Activated CD8-positive, alpha-beta memory T cell treated with anti-CD3 and anti-CD28 coated beads, Interleukin-2, amount 50 U/mL, for 48 hours (primary cell): ENCODE measurements at regions not wholly inside any gene's neighbourhood (a gene's known extent, or its start where the extent isn't known, plus 50 kb on each side); places are given as distances from the start of the nearest gene placed in this dataset.

Experiments used
- DNase-seq: peaks from one replicate; pipeline ENCODE4 v3.0.0-alpha.2; 2020

GRCh38 chr16:66240631-66241395, 125.7 kb upstream of the CDH5 start:
- no peak for DNase-seq

DNA sequence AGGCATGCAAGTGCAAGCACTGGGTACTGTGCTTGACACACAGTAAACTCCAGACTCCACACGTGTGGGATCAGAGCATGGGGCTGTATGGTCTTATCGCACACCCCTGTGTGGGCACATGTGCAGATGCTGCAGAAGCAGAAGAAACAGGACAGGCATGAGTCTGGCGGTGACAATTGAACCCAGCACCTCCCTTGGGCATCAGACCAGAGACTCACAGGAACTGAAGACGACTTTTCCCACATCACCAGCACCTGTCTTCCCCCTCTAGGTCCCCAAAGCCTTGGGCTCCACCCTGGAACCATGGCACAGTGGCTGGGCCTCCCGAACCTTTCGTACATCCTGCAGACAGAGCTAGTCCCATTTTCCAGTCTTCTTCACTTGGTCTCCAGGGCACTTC, 126.4 kb upstream of the CDH5 start:
- DNase-seq: no peak

DNA sequence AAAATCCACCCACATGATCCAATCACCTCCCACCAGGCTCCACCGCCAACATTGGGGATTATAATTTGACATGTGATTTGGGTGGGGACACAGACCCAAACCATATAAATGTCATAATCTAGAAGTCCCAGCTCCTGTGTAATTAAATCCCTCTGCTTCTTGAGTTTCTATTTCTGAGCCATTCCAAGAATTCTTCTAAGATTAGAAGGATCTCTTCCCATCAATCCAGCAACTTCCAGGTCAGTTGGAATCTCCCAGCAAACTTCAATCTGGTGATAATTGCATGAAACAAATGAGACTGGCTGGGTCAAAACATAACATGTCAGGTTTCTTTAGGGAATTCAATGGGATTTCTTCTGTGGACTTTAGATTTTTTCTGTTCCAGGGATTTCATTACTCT, 127.8 kb upstream of the CDH5 start:
- no peak for DNase-seq

DNA sequence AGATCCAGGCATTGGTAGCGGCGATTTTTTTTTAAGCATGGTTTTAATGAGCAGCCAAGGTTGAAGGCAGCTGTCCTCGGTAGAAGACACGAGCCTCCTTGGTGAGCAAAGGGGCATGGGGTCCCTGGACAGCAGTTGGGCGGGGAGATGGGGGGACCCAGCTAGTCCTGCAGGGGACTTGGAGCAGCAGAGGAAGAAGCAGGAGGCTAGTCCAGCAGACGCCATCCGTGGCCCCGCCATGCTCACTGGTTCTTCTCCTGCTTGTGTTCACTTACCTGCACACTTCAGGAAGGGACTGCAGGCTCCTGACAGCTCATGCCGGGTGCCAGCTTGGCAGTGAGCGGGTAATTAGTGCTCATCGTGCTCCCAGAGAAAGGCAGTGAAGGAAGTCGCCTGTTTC, 130.2 kb upstream of the CDH5 start:
- no peak for DNase-seq

DNA sequence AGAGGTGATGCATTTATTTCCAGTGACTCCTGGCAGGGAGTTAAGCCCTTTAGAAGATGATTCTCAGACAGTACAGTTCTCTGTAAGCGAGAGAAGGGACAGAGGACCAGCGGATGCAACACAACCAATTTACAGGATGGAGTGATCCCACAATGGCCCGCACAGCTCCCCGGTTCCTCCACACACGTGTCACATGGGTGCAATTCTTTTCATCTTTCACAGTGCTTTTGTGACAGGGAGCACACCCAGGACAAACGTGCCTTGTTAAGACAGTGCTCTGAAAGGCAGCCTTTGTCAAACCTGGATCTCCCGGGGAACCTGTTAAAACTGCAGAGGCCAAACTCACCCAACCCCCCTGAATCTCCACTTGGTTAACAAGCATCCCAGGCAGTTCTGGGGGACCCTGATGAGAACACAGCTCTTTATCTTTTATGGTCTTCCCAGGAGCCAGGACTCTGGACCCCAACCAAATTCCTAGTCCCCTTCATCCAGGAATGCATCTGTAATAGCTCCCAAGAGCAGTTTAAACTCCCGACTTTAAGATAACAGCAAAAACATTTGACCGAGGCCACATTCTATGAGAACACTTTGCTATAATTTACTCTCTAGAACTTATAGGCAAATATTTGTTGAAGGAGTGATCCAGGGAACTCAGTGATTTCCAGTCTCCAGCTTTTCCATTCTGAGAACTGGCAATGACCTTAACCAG, 134.9 kb upstream of the CDH5 start:
- no peak for DNase-seq

- DNase-seq: no peak
Observed at GRCh38 chr16:66229651-66230050, 136.8 kb upstream of the CDH5 start.

- no peak for DNase-seq
Observed at GRCh38 chr16:66228792-66229191, 137.7 kb upstream of the CDH5 start.

DNA sequence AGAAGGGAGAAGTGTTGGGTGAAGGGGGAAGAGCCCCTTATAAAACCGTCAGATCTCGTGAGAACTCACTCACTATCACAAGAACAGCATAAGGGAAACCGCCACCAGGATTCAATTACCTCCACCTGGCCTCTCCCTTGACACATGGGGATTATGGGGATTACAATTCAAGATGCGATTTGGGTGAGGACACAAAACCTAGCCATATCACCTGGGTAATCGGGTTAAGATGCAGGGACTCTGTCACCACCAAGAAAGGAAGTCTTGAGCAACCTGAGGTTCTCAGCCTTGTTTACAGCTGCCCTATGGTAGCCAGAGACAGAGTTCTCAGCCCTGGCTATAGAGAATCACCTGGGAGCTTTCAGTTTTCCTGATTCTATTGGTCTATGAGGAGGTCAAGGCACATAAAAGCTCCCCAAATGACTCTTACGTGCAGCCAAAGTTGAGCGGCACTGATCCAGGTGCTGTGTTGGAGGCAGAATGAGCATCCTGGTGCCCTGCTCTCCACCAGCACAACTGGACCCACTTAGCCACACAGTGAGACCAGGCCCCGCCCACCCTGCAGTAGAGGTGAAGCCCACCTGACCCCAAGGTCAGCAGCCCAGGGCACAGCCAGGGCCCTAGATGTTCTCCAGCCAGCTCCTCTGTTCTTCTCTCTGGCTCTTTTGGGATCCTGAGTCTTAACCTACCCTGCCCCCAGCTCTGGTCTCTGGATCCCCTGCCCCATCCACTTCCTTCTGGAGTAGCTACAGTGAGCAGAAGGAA, 138.5 kb upstream of the CDH5 start:
- no peak for DNase-seq

DNA sequence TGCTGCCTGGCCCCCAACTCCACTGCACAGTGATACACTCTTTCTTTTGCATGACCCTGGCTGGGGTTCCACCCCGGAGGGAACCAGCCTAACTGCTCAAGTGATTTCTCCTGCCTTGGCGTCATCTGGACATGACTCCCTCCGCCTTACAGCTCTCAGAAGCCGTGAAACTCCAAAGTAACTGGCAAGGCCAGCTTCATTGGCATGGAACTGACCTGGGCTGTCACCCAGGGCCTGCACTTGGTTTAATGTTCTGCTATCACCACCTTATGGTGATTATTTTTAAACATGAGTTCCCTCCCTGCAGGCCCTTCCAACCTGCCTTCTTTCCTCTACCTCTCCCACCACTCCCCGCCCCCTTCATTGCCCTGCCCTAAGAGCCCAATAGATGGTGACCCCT, 139.7 kb upstream of the CDH5 start:
- DNase-seq: no peak

DNA sequence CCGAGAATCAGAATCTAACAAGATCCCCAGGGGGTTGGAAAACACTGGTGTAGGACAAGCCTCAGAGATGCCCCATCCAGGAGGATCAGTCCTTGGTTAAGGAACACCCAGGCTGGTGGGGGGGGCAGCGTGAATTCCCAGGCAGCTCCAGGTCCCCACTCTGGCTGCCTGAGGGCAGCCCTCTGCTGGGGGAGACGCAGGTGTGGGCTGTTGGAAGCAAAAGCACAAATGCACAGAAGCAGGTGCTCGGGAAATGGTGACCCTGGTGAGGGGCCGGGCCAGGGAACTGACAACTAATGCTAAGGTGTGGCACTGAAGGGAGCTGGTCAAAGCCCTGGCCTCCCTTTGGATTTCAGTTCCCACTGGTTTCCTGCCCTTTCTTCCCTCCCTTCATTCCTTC, 140.8 kb upstream of the CDH5 start:
- no peak for DNase-seq

DNA sequence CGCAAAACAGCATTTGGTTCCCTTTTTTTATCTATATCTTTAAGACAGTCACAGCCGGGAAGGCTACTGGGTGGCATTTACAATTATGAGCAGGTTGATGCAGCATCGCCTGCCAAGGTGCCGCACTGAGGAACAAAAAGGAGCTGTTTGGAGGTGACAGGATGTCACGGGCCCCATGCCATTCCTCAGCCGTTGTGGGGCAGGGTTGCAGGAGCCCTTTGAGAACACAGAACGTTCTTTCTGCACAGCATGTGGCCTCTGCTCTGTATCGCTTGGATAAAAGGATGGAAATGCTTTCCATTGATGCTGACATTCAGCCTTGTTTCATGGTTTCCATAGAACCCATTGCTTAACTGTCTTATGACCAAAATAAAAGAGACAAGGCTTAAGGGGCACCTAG, 141.9 kb upstream of the CDH5 start:
- DNase-seq: no peak

- DNase-seq: no peak
Observed at GRCh38 chr16:66224186-66224585, 142.3 kb upstream of the CDH5 start.

GRCh38 chr16:66223176-66223780, 143.2 kb upstream of the CDH5 start:
- DNase-seq: no peak

GRCh38 chr16:66222756-66223155, 143.7 kb upstream of the CDH5 start:
- DNase-seq: no peak

DNA sequence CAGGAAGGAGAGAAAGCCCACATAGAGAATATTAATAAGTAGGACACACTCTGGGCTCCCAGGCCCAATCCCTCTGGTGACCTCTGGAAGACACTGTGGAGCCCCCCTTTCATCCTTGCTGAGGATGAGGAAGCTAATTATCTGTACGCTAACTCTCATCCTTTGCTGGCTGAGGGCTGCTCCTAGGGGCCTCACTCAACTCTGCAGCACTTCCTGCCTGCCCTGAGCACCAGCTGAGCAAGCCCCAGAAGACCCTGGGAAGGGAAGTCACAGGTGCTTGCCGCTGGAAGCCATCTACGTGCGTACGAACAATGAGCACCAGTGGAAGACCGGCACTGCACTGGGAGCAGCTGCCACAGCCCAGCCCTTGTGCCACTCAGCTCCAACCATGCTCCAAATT, 145.8 kb upstream of the CDH5 start:
- no peak for DNase-seq

- no peak for DNase-seq
Observed at GRCh38 chr16:66219491-66219890, 147.0 kb upstream of the CDH5 start.

GRCh38 chr16:66212428-66212827, 154.1 kb upstream of the CDH5 start:
- DNase-seq: no peak

DNA sequence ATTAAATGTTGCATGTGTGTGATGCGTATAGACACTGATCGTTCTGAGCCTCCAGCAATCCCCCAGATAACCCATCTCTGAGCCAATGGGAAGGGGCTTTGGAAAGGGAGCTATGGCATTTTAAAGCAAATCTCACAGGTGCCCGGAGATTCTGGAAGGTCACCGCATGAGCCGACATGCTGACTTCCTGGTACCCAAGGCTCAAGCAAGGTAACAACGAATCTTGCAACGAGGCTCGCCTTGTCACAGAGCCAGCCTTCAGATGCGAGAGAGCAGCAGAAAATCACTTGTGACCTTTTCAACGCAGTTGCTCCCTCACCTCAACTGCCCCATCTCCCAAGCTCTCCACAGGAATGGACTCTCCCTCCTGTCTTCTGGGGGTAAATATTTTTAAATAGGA, 154.8 kb upstream of the CDH5 start:
- no peak for DNase-seq

DNA sequence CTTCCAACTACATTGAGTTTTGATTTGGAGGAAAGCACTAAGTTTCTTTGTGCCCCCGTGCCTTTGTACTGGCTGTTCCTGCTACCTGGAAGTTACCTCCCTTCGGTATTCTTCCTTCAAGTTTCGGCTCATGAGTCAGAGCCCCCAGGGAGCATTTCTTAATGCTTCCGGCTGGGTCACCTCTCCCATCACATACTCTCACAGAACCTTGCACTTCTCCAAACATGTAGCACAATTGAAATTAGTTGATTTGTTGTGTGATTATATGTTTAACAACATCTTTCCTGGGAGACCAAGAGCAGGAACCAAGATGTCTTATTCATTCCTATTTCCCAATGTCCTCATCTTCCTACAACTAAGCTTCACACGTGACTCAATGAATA, 158.6 kb upstream of the CDH5 start:
- no peak for DNase-seq

DNA sequence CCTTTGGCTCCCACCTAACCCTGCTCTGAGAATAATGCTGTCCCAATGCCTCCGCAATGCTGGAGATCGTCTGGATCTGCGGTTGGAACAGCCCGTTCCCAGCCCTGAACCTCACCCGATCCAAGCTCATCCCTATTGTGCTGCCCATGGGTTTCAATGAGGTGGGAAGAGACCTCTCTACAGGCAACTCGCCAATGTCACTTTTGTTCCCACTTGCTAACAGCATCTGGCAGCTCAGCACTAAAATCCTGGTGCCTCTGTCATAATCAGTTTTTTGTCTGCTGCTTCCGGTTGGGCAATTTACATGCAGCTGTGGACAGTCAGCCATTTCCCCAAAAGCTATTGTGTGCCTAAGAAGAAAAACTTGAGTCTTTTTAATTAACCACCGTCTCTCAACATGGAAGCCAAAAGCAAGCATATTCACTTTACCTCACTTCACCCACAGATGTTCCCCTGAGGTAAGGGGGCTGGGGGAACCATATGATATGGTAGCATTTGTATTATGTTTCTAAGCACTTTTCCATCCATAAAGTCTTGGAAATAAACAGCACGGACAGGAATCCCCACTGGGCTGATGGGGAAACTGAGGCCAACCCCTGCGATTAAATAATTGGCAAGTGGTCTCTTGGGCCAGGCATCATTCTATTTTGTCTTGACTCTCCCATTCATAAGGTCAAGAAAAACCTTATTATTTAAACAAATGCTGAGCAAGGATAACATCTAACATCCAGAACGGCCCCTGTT, 159.2 kb upstream of the CDH5 start:
- DNase-seq: no peak

- DNase-seq: no peak
Observed at GRCh38 chr16:66206363-66206762, 160.1 kb upstream of the CDH5 start.

- no peak for DNase-seq
Observed at GRCh38 chr16:66205287-66206231, 160.9 kb upstream of the CDH5 start.
